ENCODE measurements at regions not wholly inside any gene's neighbourhood (a gene's known extent, or its start where the extent isn't known, plus 50 kb on each side); places are given as distances from the start of the nearest gene placed in this dataset.
"Not testable (repeated sequence)": the region's sequence is repeated elsewhere in the genome, so short reads cannot be mapped to it uniquely, and the experiment has no call there.

DNA sequence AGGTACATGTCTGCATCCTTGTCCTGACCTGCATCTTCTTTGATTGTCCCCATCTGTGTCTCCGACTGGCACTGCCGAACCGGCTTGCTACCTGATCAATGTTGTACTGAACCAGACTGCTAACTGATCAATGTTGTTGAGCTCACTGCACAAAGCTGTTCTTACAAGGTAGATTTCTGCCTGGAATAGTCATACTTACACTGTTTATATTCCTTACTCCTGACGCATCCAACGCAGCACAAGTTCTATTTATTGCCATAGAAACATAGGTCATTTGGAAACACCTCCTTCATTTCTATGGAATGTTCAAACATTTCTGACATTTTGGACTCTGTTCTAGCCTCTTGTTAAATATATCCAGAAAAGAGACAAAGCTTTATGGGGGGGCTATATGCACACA, 65.2 kb downstream of the FOXD4L6 start:
- TF ChIP-seq, protein P1, sequence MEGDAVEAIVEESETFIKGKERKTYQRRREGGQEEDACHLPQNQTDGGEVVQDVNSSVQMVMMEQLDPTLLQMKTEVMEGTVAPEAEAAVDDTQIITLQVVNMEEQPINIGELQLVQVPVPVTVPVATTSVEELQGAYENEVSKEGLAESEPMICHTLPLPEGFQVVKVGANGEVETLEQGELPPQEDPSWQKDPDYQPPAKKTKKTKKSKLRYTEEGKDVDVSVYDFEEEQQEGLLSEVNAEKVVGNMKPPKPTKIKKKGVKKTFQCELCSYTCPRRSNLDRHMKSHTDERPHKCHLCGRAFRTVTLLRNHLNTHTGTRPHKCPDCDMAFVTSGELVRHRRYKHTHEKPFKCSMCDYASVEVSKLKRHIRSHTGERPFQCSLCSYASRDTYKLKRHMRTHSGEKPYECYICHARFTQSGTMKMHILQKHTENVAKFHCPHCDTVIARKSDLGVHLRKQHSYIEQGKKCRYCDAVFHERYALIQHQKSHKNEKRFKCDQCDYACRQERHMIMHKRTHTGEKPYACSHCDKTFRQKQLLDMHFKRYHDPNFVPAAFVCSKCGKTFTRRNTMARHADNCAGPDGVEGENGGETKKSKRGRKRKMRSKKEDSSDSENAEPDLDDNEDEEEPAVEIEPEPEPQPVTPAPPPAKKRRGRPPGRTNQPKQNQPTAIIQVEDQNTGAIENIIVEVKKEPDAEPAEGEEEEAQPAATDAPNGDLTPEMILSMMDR (IDR thresholded peaks at IDR 0.05; ENCODE audit: insufficient read depth, low read length, poor library complexity, severe bottlenecking) = not testable (repeated sequence)
- not testable (repeated sequence) for TF ChIP-seq EZH2phosphoT487 (conservative IDR thresholded peaks at IDR 0.05; ENCODE audit: low read length)

Data from SU-DHL-6 (cell line).